Stimulated activated CD8-positive, alpha-beta memory T cell treated with anti-CD3 and anti-CD28 coated beads, Interleukin-15, amount 100 ng/mL, for 4 hours (primary cell): ENCODE measurements at regions not wholly inside any gene's neighbourhood (a gene's known extent, or its start where the extent isn't known, plus 50 kb on each side); places are given as distances from the start of the nearest gene placed in this dataset.

Experiments
- DNase-seq, 2 donors: peaks; one replicate each; pipeline ENCODE4 v3.0.0-alpha.2; 2020; ENCODE audit warnings: low read depth in 2 of 2

- DNase-seq, result no peak
Observed at GRCh38 chr15:69816522-69816921, 281.2 kb downstream of the TLE3 start.

GRCh38 chr15:69818529-69818928 is 279.2 kb downstream of the TLE3 start:
- DNase-seq, result no peak

- DNase-seq, result no peak
Observed at GRCh38 chr15:69819371-69819770, 278.3 kb downstream of the TLE3 start.

GRCh38 chr15:69820819-69821218 is 276.9 kb downstream of the TLE3 start:
- no peak for DNase-seq

- DNase-seq, result no peak
Observed at GRCh38 chr15:69823223-69823907, 274.4 kb downstream of the TLE3 start.

GRCh38 chr15:69824075-69824876 is 273.4 kb downstream of the TLE3 start:
- no peak for DNase-seq

GRCh38 chr15:69824877-69825406 is 272.8 kb downstream of the TLE3 start:
- DNase-seq, result no peak

GRCh38 chr15:69825941-69826818 is 271.5 kb downstream of the TLE3 start:
- no peak for DNase-seq

GRCh38 chr15:69826819-69827175 is 270.9 kb downstream of the TLE3 start:
- no peak for DNase-seq

GRCh38 chr15:69827751-69828150 is 270.0 kb downstream of the TLE3 start:
- no peak for DNase-seq

- no peak for DNase-seq
Observed at GRCh38 chr15:69828181-69828828, 269.4 kb downstream of the TLE3 start.

- DNase-seq, result no peak
Observed at GRCh38 chr15:69829974-69830373, 267.7 kb downstream of the TLE3 start.

- DNase-seq, result no peak
Observed at GRCh38 chr15:69830430-69830829, 267.3 kb downstream of the TLE3 start.

GRCh38 chr15:69830876-69831275 is 266.8 kb downstream of the TLE3 start:
- no peak for DNase-seq

- DNase-seq, result no peak
Observed at GRCh38 chr15:69834267-69834666, 263.4 kb downstream of the TLE3 start.

- DNase-seq, result no peak
Observed at GRCh38 chr15:69834761-69835160, 263.0 kb downstream of the TLE3 start.

- DNase-seq, result no peak
Observed at GRCh38 chr15:69836048-69836447, 261.7 kb downstream of the TLE3 start.

- DNase-seq, result no peak
Observed at GRCh38 chr15:69836526-69837230, 261.0 kb downstream of the TLE3 start.

- DNase-seq, result no peak
Observed at GRCh38 chr15:69838338-69838737, 259.4 kb downstream of the TLE3 start.

- no peak for DNase-seq
Observed at GRCh38 chr15:69838994-69839393, 258.7 kb downstream of the TLE3 start.
